Esophagus squamous epithelium (tissue), 4 donors: ENCODE measurements at regions not wholly inside any gene's neighbourhood (a gene's known extent, or its start where the extent isn't known, plus 50 kb on each side); places are given as distances from the start of the nearest gene placed in this dataset.

Experiments
- POLR2A ChIP-seq, 4 donors: fragments of 450-650 bp; IDR thresholded peaks; one replicate each; pipeline ENCODE4 v1.6.1; 2017; ENCODE audit warnings: antibody characterized with exemption in 4 of 4, mild to moderate bottlenecking in 4 of 4, moderate library complexity in 3 of 4
- TF ChIP-seq, protein P1 (sequence below), 6 experiments: fragments of 450-650 bp in 4 of 6; fragments of 200-600 bp in 2 of 6; sonication (generic) in 2 of 6; IDR thresholded peaks; one replicate each; pipeline ENCODE4 v1.5.1; 2016 to 2019; ENCODE audit warnings: antibody characterized with exemption in 6 of 6, mild to moderate bottlenecking in 4 of 6, moderate library complexity in 4 of 6

- TF ChIP-seq, protein P1, sequence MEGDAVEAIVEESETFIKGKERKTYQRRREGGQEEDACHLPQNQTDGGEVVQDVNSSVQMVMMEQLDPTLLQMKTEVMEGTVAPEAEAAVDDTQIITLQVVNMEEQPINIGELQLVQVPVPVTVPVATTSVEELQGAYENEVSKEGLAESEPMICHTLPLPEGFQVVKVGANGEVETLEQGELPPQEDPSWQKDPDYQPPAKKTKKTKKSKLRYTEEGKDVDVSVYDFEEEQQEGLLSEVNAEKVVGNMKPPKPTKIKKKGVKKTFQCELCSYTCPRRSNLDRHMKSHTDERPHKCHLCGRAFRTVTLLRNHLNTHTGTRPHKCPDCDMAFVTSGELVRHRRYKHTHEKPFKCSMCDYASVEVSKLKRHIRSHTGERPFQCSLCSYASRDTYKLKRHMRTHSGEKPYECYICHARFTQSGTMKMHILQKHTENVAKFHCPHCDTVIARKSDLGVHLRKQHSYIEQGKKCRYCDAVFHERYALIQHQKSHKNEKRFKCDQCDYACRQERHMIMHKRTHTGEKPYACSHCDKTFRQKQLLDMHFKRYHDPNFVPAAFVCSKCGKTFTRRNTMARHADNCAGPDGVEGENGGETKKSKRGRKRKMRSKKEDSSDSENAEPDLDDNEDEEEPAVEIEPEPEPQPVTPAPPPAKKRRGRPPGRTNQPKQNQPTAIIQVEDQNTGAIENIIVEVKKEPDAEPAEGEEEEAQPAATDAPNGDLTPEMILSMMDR (IDR thresholded peaks at IDR 0.05): no peak
- TF ChIP-seq POLR2A (IDR thresholded peaks at IDR 0.05): no peak
Measured at GRCh38 chr2:142582317-142582716, 295.1 kb upstream of the KYNU start.
